GM19025 (cell line): ENCODE measurements at regions not wholly inside any gene's neighbourhood (a gene's known extent, or its start where the extent isn't known, plus 50 kb on each side); places are given as distances from the start of the nearest gene placed in this dataset.
A peak's percentile ranks its signal among the peaks of the same experiment; 100 is the strongest.
"Not testable (repeated sequence)": the region's sequence is repeated elsewhere in the genome, so short reads cannot be mapped to it uniquely, and the experiment has no call there.

Source experiments
- ATAC-seq: cut with Tn5 transposase; IDR thresholded peaks from one replicate; pipeline ENCODE4 v1.9.1; 2021; ENCODE audit warnings: mild to moderate bottlenecking, low read depth, moderate library complexity; ENCODE audit not compliant: unreplicated experiment

DNA sequence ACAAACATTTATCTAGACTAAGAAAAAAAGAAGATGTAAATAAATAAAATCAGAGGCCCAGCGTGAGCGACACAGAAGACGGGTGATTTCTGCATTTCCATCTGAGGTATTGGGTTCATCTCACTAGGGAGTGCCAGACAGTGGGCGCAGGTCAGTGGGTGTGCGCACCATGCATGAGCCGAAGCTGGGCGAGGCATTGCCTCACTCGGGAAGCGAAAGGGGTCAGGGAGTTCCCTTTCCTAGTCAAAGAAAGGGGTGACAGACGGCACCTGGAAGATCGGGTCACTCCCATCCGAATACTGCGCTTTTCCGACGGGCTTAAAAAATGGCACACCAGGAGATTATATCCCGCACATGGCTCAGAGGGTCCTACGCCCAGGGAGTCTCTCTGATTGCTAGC, 79.5 kb upstream of the ABCD2 start:
- not testable (repeated sequence) for ATAC-seq

DNA sequence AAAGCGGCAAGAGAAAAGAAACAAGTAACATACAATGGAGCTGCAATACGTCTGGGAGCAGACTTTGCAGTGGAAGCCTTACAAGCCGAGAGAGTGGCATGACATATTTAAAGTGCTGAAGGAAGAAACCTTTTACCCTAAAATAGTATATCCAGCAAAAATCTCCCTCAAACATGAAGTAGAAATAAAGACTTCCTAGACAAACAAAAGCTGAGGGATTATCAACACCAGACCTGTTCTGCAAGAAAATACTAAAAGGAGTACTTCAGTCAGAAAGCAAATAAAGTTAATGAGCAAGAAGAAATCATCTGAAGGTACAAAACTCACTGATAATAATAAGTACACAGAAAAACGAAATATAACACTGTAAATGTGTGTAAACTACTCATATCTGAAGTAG, 77.5 kb upstream of the ABCD2 start:
- no peak for ATAC-seq

DNA sequence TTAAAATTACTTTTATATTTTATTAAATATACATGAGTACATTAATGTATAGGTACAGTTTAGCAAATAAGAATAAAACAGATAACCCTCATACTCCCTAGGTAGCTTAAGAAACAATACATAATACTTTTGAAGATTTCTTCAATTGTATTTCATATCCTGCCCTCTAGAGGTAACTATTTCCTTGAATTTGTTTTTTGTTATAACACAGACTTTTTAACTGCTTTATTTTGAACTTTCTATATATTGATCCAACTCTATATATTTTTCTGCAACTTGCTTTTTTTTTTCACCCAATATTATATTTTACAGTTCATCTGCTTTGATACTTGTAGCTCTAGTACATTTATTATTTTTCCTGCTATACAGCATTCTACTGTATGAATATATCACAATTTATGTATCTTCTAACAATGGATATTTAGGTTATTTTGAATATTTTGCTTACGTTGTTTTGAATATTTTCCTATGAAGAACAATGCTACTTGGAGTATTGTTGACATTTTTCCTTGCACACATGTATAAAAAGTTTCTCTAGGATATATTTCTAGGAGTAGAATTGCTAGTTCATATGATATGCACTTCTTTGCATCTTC, 72.8 kb upstream of the ABCD2 start:
- no peak for ATAC-seq

DNA sequence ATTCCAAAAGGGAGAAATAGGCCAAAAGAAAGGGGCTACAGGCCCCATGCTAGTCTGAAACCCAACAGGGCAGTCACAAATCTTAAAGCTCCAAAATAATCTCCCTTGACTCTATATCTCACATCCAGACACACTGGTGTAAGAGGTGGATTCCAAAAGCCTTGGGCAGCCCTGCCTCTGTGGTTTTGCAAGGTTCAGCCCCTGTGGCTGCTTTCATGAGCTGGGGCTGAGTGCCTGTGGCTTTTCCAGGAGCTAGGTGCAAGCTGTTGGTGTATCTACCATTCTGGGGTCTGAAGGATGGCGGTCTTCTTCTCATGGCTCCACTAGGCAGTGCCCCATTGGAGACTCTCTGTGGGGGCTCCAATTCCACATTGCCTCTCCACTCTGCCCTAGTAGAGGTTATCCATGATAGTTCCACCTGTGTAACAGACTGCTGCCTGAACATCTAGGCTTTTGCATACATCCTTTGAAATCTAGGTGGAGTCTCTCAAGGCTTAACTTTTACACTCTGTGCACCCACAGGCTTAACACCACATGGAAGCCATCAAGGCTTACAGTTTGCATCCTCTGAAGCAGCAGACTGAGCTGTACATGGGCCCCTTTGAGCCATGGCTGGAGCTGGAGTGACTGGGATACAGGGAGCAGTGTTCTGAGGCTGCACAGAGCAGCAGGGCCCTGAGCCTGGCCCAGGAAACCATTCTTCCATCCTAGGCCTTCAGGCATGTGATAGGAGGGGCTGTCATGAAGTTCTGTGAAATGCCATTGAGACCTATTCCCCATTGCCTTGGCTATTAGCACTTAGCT, 66.5 kb upstream of the ABCD2 start:
- no peak for ATAC-seq

DNA sequence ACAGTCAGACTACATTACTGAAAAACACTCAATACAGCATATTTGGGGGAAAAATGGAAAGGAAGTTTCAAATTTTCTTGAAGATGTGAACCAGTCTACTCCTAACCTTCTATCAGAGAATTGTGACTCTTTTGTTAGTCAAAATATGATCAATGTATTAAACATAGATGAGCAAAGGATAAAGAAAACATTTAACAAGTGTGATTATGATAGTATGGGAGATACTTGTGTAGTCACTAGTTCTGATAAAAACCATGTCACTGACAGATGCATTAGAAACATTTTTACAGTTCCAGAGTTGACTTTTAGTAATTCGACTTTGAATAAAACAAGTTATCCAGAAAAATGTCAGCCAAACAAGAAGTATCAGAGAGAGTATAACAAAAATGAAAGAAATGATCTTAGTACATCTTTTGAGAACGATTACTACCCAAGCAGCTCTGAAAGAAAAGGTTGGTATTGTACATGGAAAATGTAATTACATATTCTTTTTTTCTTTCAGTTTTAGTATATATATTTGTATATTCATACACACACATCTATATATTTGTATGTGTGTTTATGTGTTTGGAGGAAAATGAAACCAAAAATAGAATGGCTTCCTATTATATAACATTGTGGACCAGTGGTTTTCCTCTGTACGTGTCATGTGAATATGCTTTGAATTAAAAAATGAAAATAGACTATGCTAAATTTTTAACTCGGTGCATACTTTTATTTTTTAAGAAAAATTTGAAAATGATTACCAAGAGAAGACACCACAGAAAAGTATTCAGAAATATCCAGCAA, 63.3 kb upstream of the ABCD2 start:
- ATAC-seq = no peak

DNA sequence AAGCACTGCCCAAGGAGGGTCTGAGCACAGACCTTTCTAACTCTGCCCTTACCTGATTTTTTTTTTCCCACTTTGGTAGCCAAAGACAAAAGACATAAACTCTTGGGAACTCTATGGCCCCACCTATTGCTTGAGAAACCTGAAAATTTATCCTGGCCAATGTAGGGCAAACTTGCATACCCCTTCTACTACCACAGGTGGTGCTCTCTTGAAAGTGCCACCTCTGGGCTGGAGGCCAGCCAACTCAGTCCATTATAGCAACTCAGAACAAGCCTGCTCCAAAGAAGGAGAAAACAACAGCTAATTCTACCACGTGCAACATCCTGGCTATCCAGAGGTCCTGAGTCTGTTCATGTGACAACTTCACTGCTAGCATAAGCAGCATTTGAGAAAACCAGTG, 55.7 kb upstream of the ABCD2 start:
- ATAC-seq = no peak

DNA sequence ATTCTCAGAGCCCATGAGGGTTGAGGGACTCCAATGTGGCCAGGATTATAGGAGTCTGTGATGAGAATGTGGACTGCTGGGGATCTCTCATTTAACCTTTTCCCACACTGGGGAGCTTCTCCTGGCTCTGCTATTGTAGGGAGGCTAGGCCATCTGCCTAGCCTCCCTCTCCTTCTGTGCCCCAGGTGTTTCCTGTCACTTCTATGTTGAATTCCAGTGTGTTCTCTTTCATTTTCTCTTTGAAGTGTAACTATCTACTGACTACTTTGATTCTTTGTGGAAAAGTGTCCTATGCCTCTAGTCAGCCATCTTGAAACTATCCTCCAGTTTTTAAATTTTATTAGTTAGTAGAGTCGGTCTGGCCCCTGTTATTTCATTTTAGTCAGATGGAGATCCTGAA, 53.4 kb upstream of the ABCD2 start:
- ATAC-seq = peak; percentile 60

DNA sequence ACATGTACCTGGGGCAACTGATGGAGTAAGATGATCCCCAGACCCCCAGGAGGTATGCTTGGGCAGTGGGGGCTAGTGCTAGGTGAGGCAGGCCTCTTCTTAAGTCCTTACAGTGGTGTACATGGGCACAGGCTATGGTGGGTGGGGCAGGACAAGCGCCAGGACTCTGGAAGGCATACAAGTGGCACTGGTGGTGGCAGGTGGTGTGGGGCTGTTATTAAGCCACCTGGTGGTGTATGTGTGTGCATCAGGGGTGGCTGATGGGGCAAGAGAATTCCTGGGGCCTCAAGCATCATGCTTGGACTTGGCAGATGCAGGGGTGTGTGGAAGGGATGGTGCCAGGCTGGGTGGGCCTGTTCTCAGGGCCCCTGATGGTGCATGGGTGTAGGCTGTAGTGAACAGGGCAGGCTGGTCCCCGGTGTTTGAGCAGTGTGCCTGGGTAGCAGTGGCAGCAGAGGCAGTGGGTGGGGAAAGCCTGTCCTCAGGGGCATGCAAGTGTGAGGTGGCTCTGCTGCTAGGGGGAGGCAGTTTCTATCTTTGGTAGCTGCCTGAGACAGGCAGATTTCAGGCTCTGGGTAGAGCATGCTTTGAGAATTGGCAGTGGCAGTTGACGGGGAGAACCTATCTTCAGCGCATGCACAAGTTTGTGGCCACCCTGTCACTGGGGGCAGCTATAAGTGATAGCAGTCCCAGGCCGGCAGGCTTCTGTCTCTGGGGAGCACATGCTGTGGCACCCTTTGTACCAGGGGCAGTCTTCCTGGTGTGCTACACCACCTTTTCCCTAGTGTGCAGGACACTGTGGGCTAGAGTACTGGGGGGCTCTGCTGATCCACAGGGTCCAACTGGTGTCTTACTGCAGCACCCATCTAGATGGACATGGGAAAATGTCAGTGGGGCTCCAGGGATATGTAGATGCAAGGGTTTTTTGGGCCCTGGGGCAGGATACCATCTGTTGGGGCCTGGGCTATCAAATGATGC, 52.6 kb upstream of the ABCD2 start:
- ATAC-seq = peak; percentile 24

DNA sequence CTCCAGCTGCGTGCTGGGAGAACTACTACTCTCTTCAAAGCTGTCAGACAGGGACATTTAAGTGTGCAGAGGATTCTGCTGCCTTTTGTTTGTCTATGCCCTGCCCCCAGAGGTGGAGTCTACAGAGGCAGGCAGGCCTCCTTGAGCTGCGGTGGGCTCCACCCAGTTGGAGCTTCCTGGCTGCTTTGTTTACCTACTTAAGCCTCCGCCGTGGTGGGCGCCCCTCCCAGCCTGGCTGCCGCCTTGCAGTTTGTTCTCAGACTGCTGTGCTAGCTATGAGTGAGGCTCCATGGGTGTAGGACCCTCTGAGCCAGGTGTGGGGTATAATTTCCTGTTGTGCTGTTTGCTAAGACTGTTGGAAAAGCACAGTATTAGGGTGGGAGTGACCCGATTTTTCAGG, 49.9 kb upstream of the ABCD2 start:
- not testable (repeated sequence) for ATAC-seq
